ENCODE measurements at regions not wholly inside any gene's neighbourhood (a gene's known extent, or its start where the extent isn't known, plus 50 kb on each side); places are given as distances from the start of the nearest gene placed in this dataset.
"Not testable (repeated sequence)": the region's sequence is repeated elsewhere in the genome, so short reads cannot be mapped to it uniquely, and the experiment has no call there.

GRCh38 chr2:111435553-111436310, 315.0 kb downstream of the BCL2L11 start:
- TF ChIP-seq CTCF (IDR thresholded peaks at IDR 0.05; ENCODE audit: extremely low read depth in 1 of 2, insufficient read depth in 1 of 2, low read depth in 1 of 2, low read length in 2 of 2); FOS (IDR thresholded peaks at IDR 0.05; ENCODE audit: borderline replicate concordance, insufficient read depth, low read length); POLR2A (IDR thresholded peaks at IDR 0.05; ENCODE audit: low read depth, low read length); MAX (IDR thresholded peaks at IDR 0.05; ENCODE audit: insufficient read depth, insufficient read length); EZH2 (IDR thresholded peaks at IDR 0.05; ENCODE audit: borderline replicate concordance, low read depth, low read length, severe bottlenecking); MYC (IDR thresholded peaks at IDR 0.05; ENCODE audit: low read depth, low read length); JUN (IDR thresholded peaks at IDR 0.05; ENCODE audit: borderline replicate concordance, insufficient read depth, insufficient read length, low read depth); POLR2AphosphoS5 (IDR thresholded peaks at IDR 0.05; ENCODE audit: insufficient read depth, low read depth, low read length); GATA2 (IDR thresholded peaks at IDR 0.05; ENCODE audit: insufficient read depth, insufficient read length, low read depth, low read length): not testable (repeated sequence)
